PC-9 (cell line): ENCODE measurements at regions not wholly inside any gene's neighbourhood (a gene's known extent, or its start where the extent isn't known, plus 50 kb on each side); places are given as distances from the start of the nearest gene placed in this dataset.

Experiments used
- BruUV-seq: library from RNA; stranded (reverse); fragments of 400-500 nt; replicated peaks from 2 replicates; lab custom pipeline; 2021; lab: Mats Ljungman, UMichigan
- CTCF ChIA-PET: fragments of 300-600 bp; sonication (Branson Sonifier 250); formaldehyde crosslinking; loops from one replicate; lab custom pipeline; 2022; ENCODE audit warnings: antibody characterized with exemption; lab: Charles Lee
- POLR2A ChIA-PET: fragments of 300-600 bp; sonication (Branson Sonifier 250); formaldehyde crosslinking; loops from one replicate; lab custom pipeline; 2022; ENCODE audit warnings: antibody characterized with exemption; ENCODE audit not compliant: unreplicated experiment; lab: Charles Lee
- DNase-seq, 2 experiments: peaks; one replicate each; pipeline versions ENCODE4 v3.0.0 to v3.0.0-alpha.2; 2015 to 2022; ENCODE audit warnings: mixed read lengths in 1 of 2
- H2AFZ ChIP-seq: fragments of 200-600 bp; sonication (generic); 2 replicates; pipeline ENCODE4 v1.8.1; 2017; ENCODE audit warnings: antibody characterized with exemption
- H3F3A ChIP-seq: fragments of 200-600 bp; sonication (generic); 2 replicates; pipeline ENCODE4 v1.8.1; 2017; ENCODE audit warnings: antibody characterized with exemption, mild to moderate bottlenecking, low read depth; ENCODE audit not compliant: insufficient read depth
- H3K27ac ChIP-seq: fragments of 200-600 bp; sonication (generic); 2 replicates; pipeline ENCODE4 v1.6.1; 2016; ENCODE audit warnings: mixed run types
- H3K27me3 ChIP-seq: fragments of 200-600 bp; sonication (generic); 2 replicates; pipeline ENCODE4 v1.6.1; 2016; ENCODE audit warnings: low read depth, mixed run types; ENCODE audit not compliant: insufficient read depth
- H3K36me3 ChIP-seq: fragments of 200-600 bp; sonication (generic); 2 replicates; pipeline ENCODE4 v1.6.1; 2016; ENCODE audit warnings: low read depth, mixed run types
- H3K4me1 ChIP-seq: fragments of 200-600 bp; sonication (generic); replicated peaks from 2 replicates; pipeline ENCODE4 v1.6.1; 2016; ENCODE audit warnings: mixed run types; ENCODE audit not compliant: insufficient read depth
- H3K4me2 ChIP-seq: fragments of 200-600 bp; sonication (generic); 2 replicates; pipeline ENCODE4 v1.6.1; 2017; ENCODE audit warnings: mixed run types
- H3K4me3 ChIP-seq: fragments of 200-600 bp; sonication (generic); 2 replicates; pipeline ENCODE4 v1.6.1; 2016; ENCODE audit warnings: mixed run types
- H3K79me2 ChIP-seq: fragments of 200-600 bp; sonication (generic); 2 replicates; pipeline ENCODE4 v1.6.1; 2017; ENCODE audit warnings: low read depth, mixed run types
- H3K9me2 ChIP-seq: fragments of 200-600 bp; sonication (generic); 2 replicates; pipeline ENCODE4 v1.8.1; 2017; ENCODE audit warnings: mild to moderate bottlenecking; ENCODE audit not compliant: insufficient read depth
- H3K9me3 ChIP-seq: fragments of 200-600 bp; sonication (generic); 2 replicates; pipeline ENCODE4 v1.8.1; 2016; ENCODE audit warnings: low read depth; ENCODE audit not compliant: insufficient read depth
- H4K20me1 ChIP-seq: fragments of 200-600 bp; sonication (generic); 2 replicates; pipeline ENCODE4 v1.8.1; 2017; ENCODE audit not compliant: insufficient read depth
- EZH2 ChIP-seq: fragments of 200-600 bp; sonication (generic); IDR thresholded peaks from 2 replicates; pipeline ENCODE4 v1.8.0; 2017; ENCODE audit warnings: antibody characterized with exemption, low read depth
- intact Hi-C: fragments of 100-400 bp; cut with micrococcal nuclease; formaldehyde crosslinking; loops from one replicate; pipeline ENCODE4 v1.10.0; 2022; ENCODE audit not compliant: unreplicated experiment
- TF ChIP-seq, protein P1 (sequence below): fragments of 200-600 bp; sonication (generic); conservative IDR thresholded peaks from 2 replicates; pipeline ENCODE4 v1.6.1; 2017; ENCODE audit warnings: mixed run types, antibody characterized with exemption, mild to moderate bottlenecking, moderate library complexity

DNA sequence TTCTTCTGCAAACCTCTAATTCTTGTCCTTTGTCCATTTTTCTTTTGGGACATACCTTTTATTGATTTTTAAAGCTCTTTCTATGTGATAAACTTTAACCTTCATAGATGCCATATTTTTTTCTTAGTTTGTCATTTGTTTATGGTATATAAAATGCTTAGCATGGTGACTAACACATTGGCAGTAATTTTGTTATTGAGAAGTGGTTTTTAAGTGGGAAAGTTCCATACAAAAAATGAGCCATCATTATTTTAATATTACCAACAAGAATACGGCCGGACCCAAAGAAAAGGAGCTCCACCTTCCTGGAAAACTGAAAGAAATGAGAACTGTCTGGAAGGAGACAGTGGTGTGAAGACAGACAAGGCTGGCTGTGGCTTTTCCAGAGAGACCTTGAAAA lies 270.1 kb upstream of the SIX2 start:
- ChIA-PET CTCF (no interaction called here), POLR2A (interaction anchor here (0.6 kb wide), 1 partner anchor 355 kb away, joined by 4 read pairs; no protein-coding TSS in a partner anchor)
- Histone ChIP-seq H3K79me2 (no peaks in the 10 kb centered on the region), H3K4me1 (peaks cover 61% of the 10 kb centered on the region), H4K20me1 (no peaks in the 10 kb centered on the region), H3F3A (peaks cover 40% of the 10 kb centered on the region), H2AFZ (no peak overlapping the region), H3K27ac (no peak overlapping the region), H3K36me3 (no peaks in the 10 kb centered on the region), H3K9me3 (no peaks in the 10 kb centered on the region), H3K27me3 (no peaks in the 10 kb centered on the region), H3K9me2 (no peaks in the 10 kb centered on the region), H3K4me3 (no peak overlapping the region), H3K4me2 (no peak overlapping the region)
- TF ChIP-seq, protein P1, sequence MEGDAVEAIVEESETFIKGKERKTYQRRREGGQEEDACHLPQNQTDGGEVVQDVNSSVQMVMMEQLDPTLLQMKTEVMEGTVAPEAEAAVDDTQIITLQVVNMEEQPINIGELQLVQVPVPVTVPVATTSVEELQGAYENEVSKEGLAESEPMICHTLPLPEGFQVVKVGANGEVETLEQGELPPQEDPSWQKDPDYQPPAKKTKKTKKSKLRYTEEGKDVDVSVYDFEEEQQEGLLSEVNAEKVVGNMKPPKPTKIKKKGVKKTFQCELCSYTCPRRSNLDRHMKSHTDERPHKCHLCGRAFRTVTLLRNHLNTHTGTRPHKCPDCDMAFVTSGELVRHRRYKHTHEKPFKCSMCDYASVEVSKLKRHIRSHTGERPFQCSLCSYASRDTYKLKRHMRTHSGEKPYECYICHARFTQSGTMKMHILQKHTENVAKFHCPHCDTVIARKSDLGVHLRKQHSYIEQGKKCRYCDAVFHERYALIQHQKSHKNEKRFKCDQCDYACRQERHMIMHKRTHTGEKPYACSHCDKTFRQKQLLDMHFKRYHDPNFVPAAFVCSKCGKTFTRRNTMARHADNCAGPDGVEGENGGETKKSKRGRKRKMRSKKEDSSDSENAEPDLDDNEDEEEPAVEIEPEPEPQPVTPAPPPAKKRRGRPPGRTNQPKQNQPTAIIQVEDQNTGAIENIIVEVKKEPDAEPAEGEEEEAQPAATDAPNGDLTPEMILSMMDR = no peak
- no peak for TF ChIP-seq EZH2
- DNase-seq = no peak
- BruUV-seq = no TSS peak
- intact Hi-C loops = loop anchor here (5.0 kb wide), 2 partner anchors 157 to 272 kb away; partner anchors contain the start of gene SIX2

DNA sequence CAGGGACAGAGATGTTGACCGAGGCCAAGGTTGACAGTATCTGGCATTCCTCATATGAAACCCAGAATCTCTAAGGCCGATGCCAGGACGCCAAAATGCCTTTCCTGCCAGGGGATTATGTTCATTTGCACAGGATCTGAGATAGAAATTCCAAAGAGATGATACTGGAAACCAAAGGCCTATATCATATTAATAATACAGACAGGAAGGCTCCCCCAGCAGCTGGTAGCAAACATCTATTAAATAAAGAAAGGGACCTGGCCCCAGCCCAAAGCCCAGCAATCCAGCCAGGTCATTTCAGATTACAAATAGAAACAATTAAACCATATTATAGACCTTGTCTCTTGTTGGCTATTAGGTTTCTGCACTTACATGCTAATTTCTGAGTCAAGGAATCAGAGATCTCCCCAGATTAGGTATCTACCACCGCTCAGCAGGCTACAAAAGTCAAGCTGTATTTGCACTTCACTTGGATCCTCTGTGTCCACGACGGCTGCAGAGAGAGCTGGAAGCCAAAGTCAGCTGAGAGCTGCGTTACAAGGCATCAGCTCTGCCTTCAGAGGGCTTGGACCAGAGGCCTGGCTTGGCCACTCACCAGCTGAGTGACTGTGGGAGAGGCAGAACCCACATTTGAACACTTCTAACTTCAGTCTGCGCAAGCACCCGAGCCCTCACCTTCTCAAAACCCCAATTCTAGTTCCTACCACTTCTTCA lies 269.3 kb upstream of the SIX2 start:
- Histone ChIP-seq H3K4me1 (peaks cover 61% of the 10 kb centered on the region), H3K27me3 (no peaks in the 10 kb centered on the region), H3F3A (peaks cover 41% of the 10 kb centered on the region), H3K9me3 (no peaks in the 10 kb centered on the region), H2AFZ (no peak overlapping the region), H3K4me3 (no peak overlapping the region), H3K4me2 (no peak overlapping the region), H3K79me2 (no peaks in the 10 kb centered on the region), H4K20me1 (no peaks in the 10 kb centered on the region), H3K9me2 (no peaks in the 10 kb centered on the region), H3K27ac (no peak overlapping the region), H3K36me3 (no peaks in the 10 kb centered on the region)
- DNase-seq = no peak
- no TSS peak for BruUV-seq
- ChIA-PET CTCF (no interaction called here), POLR2A (no interaction called here)
- intact Hi-C loops = loop anchor here (5.0 kb wide), 2 partner anchors 156 to 271 kb away; partner anchors contain the start of gene SIX2
- TF ChIP-seq, protein P1 = no peak
- no peak for TF ChIP-seq EZH2

DNA sequence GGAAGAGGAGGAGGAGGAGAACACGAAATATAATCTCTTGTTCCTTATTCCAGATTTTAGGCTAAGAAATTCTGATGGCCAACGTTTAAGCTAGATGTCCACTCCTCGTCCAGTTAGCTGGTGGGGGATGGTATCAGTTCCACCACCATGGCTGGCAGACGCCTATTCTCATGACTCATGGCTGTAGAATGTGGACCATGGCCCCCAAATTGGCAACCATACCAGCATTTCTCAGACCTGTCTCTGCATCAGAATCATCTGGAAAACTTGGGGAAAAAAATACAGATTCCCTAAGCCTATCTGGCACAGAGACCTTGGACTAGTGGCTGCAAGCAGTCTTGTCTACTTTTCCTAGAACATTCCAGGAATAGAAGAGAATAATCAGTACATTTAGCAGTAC lies 267.7 kb upstream of the SIX2 start:
- H4K20me1 ChIP-seq = no peaks in the 10 kb centered on the region
- H3K36me3 ChIP-seq = no peaks in the 10 kb centered on the region
- no peaks in the 10 kb centered on the region for H3K79me2 ChIP-seq
- H3K4me1 ChIP-seq = peaks cover 54% of the 10 kb centered on the region
- no peak overlapping the region for H2AFZ ChIP-seq
- TF ChIP-seq, protein P1 = no peak
- no peak for TF ChIP-seq EZH2
- H3K27ac ChIP-seq = peak overlapping the region; percentile 77; the same call in 1 of the 2 replicates
- no TSS peak for BruUV-seq
- POLR2A ChIA-PET = no interaction called here
- peaks cover 32% of the 10 kb centered on the region for H3F3A ChIP-seq
- peak in 1 of 2 experiments; percentile 39 for DNase-seq
- no peak overlapping the region for H3K4me2 ChIP-seq
- H3K9me2 ChIP-seq = no peaks in the 10 kb centered on the region
- no peak overlapping the region for H3K4me3 ChIP-seq
- intact Hi-C loops = loop anchor here (1.0 to 5.0 kb wide), 3 partner anchors 58 to 270 kb away; partner anchors contain the start of gene SIX2
- H3K27me3 ChIP-seq = no peaks in the 10 kb centered on the region
- CTCF ChIA-PET = no interaction called here
- no peaks in the 10 kb centered on the region for H3K9me3 ChIP-seq
